GM21723 (cell line): ENCODE measurements at regions not wholly inside any gene's neighbourhood (a gene's known extent, or its start where the extent isn't known, plus 50 kb on each side); places are given as distances from the start of the nearest gene placed in this dataset.

Source experiments
- ATAC-seq: cut with Tn5 transposase; IDR thresholded peaks from one replicate; pipeline ENCODE4 v1.9.1; 2021; ENCODE audit warnings: mild to moderate bottlenecking, moderate library complexity; ENCODE audit not compliant: unreplicated experiment

GRCh38 chr20:22004946-22005345 lies 299.5 kb downstream of the PAX1 start:
- no peak for ATAC-seq

GRCh38 chr20:22003680-22004079 lies 298.2 kb downstream of the PAX1 start:
- no peak for ATAC-seq

- no peak for ATAC-seq
These were observed 296.4 kb downstream of the PAX1 start for GRCh38 chr20:22001886-22002285.

GRCh38 chr20:21995461-21995860 lies 290.0 kb downstream of the PAX1 start:
- ATAC-seq: no peak

- no peak for ATAC-seq
These were observed 288.7 kb downstream of the PAX1 start for GRCh38 chr20:21994203-21994602.

GRCh38 chr20:21982559-21982958 lies 277.1 kb downstream of the PAX1 start:
- ATAC-seq: no peak

- no peak for ATAC-seq
These were observed 276.3 kb downstream of the PAX1 start for GRCh38 chr20:21981597-21982344.

GRCh38 chr20:21981179-21981578 lies 275.7 kb downstream of the PAX1 start:
- ATAC-seq: no peak

GRCh38 chr20:21971436-21971835 lies 266.0 kb downstream of the PAX1 start:
- no peak for ATAC-seq

- no peak for ATAC-seq
These were observed 263.0 kb downstream of the PAX1 start for GRCh38 chr20:21968486-21968885.

GRCh38 chr20:21967481-21967880 lies 262.0 kb downstream of the PAX1 start:
- no peak for ATAC-seq

GRCh38 chr20:21956591-21956990 lies 251.1 kb downstream of the PAX1 start:
- ATAC-seq: no peak

- ATAC-seq: no peak
These were observed 241.9 kb downstream of the PAX1 start for GRCh38 chr20:21947406-21947805.

- no peak for ATAC-seq
These were observed 238.8 kb downstream of the PAX1 start for GRCh38 chr20:21944227-21944626.

- no peak for ATAC-seq
These were observed 236.7 kb downstream of the PAX1 start for GRCh38 chr20:21941941-21942805.

GRCh38 chr20:21936720-21937380 lies 231.4 kb downstream of the PAX1 start:
- ATAC-seq: no peak

- no peak for ATAC-seq
These were observed 230.8 kb downstream of the PAX1 start for GRCh38 chr20:21936261-21936660.

GRCh38 chr20:21933526-21933925 lies 228.1 kb downstream of the PAX1 start:
- no peak for ATAC-seq

GRCh38 chr20:21921251-21921650 lies 215.8 kb downstream of the PAX1 start:
- no peak for ATAC-seq

GRCh38 chr20:21920211-21920610 lies 214.7 kb downstream of the PAX1 start:
- ATAC-seq: no peak

- ATAC-seq: no peak
These were observed 212.9 kb downstream of the PAX1 start for GRCh38 chr20:21918398-21918797.

GRCh38 chr20:21902391-21902790 lies 196.9 kb downstream of the PAX1 start:
- no peak for ATAC-seq
